Chondrocyte (in vitro differentiated cells): ENCODE measurements at regions not wholly inside any gene's neighbourhood (a gene's known extent, or its start where the extent isn't known, plus 50 kb on each side); places are given as distances from the start of the nearest gene placed in this dataset.

Experiments
- DNase-seq: peaks from one replicate; pipeline ENCODE4 v3.0.0; 2021; ENCODE audit warnings: mixed read lengths, low spot score
- H3K27ac Mint-ChIP-seq: one replicate; pipeline ENCODE4 v1.8.0; 2021; ENCODE audit warnings: mild to moderate bottlenecking, moderate library complexity, mixed read lengths; ENCODE audit not compliant: unreplicated experiment
- H3K27me3 Mint-ChIP-seq: 2 replicates; pipeline ENCODE4 v1.8.0; 2021; ENCODE audit warnings: low read depth, mixed read lengths
- H3K36me3 Mint-ChIP-seq: 2 replicates; pipeline ENCODE4 v1.8.0; 2021; ENCODE audit warnings: low read depth, mixed read lengths
- H3K4me1 Mint-ChIP-seq: 2 replicates; pipeline ENCODE4 v1.8.0; 2021; ENCODE audit warnings: low read depth, mild to moderate bottlenecking, mixed read lengths
- H3K4me3 Mint-ChIP-seq: one replicate; pipeline ENCODE4 v1.8.0; 2021; ENCODE audit warnings: mild to moderate bottlenecking, moderate library complexity, mixed read lengths; ENCODE audit not compliant: unreplicated experiment
- H3K9me3 Mint-ChIP-seq: 2 replicates; pipeline ENCODE4 v1.8.0; 2021; ENCODE audit warnings: low read depth, mixed read lengths
- TF ChIP-seq, protein P1 (sequence below): fragments of 200-600 bp; sonication (generic); IDR thresholded peaks from 2 replicates; pipeline ENCODE4 v1.5.0; 2021; ENCODE audit warnings: antibody characterized with exemption, mild to moderate bottlenecking, moderate library complexity

DNA sequence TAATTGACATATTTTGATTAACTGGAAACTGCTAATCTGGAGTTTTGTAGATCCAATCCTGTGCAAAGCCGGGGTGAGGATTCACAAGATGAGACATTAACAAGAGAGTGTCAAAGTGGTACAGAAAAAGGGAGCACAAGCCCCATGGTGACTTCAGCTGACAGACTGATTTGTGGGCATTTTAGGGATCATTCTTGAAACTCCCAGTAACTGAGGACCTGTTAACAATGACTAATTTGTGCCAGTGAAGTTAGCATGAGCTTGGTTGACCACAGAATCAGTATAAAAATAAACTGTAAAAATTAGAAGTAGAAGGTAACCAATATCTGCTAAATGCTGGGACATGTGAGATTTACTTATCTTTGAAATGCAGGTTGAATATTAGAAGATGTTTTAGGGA is 1578.3 kb downstream of the EFNA5 start:
- no peak overlapping the region for H3K27ac Mint-ChIP-seq
- H3K9me3 Mint-ChIP-seq, result no peaks in the 10 kb centered on the region
- TF ChIP-seq, protein P1, sequence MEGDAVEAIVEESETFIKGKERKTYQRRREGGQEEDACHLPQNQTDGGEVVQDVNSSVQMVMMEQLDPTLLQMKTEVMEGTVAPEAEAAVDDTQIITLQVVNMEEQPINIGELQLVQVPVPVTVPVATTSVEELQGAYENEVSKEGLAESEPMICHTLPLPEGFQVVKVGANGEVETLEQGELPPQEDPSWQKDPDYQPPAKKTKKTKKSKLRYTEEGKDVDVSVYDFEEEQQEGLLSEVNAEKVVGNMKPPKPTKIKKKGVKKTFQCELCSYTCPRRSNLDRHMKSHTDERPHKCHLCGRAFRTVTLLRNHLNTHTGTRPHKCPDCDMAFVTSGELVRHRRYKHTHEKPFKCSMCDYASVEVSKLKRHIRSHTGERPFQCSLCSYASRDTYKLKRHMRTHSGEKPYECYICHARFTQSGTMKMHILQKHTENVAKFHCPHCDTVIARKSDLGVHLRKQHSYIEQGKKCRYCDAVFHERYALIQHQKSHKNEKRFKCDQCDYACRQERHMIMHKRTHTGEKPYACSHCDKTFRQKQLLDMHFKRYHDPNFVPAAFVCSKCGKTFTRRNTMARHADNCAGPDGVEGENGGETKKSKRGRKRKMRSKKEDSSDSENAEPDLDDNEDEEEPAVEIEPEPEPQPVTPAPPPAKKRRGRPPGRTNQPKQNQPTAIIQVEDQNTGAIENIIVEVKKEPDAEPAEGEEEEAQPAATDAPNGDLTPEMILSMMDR, result no peak
- no peaks in the 10 kb centered on the region for H3K27me3 Mint-ChIP-seq
- no peaks in the 10 kb centered on the region for H3K36me3 Mint-ChIP-seq
- peaks cover 16% of the 10 kb centered on the region for H3K4me1 Mint-ChIP-seq
- DNase-seq, result no peak
- no peak overlapping the region for H3K4me3 Mint-ChIP-seq

DNA sequence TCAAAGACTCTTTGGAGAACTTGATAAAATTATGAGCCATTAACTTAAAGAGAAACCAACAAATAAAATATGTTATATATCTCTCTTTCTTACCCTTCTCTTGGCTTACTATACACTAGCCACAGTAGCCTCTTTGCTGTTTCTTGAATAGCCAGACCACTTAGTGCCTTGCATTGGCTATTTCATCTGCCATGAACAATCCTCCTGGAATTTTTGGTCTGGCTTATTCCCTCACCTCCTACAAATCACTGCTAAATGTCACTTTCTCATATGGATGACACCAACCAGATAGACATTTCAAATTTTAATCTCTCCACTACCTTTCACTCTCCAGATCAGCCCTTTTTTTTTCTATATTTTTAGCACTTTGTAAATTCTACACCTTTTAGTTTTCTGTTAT is 1581.7 kb downstream of the EFNA5 start:
- Mint-ChIP-seq H3K27me3 (no peaks in the 10 kb centered on the region), H3K4me1 (peaks cover 4% of the 10 kb centered on the region), H3K9me3 (no peaks in the 10 kb centered on the region), H3K27ac (no peak overlapping the region), H3K36me3 (no peaks in the 10 kb centered on the region), H3K4me3 (no peak overlapping the region)
- no peak for DNase-seq
- TF ChIP-seq, protein P1, result no peak

DNA sequence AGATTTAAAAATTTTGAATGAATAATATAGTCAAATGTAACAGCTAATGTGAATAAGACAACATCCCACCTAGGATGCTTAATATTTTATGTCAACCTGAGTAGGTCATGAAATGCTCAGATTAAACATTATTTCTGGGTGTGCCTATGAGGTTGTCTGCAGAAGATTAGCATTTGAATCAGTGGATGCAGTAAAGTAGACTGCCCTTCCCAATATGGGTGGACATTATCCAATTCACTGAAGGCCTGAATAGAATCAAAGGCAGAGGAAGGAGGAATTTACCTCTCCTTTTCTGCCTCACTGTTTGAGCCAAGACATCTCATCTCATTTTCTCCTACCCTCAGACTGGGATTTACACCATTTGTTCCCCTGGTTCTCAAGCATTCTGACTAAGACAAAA is 1582.3 kb downstream of the EFNA5 start:
- TF ChIP-seq, protein P1, result no peak
- no peaks in the 10 kb centered on the region for H3K27me3 Mint-ChIP-seq
- no peak for DNase-seq
- no peak overlapping the region for H3K27ac Mint-ChIP-seq
- no peaks in the 10 kb centered on the region for H3K9me3 Mint-ChIP-seq
- no peaks in the 10 kb centered on the region for H3K4me1 Mint-ChIP-seq
- H3K36me3 Mint-ChIP-seq, result no peaks in the 10 kb centered on the region
- no peak overlapping the region for H3K4me3 Mint-ChIP-seq

DNA sequence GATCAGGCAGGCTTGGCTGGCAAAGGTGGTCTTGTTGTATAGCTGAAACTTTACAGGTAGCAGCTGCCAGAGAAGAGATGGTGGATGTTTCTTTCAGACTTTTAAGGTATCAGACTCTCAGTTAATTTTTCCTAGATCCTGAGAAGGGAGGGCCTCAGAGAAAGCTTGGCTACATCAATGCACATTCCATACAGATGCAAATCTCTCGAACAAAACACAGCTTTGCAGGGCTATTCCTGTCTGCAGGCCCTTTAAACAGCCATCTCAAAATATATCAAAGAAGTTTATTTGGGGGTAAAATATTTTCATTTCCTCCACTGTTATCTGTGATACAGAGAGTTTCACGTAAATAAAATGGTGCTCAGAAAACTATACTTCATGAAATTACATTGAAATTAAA is 1584.4 kb downstream of the EFNA5 start:
- DNase-seq, result no peak
- Mint-ChIP-seq H3K4me3 (no peak overlapping the region), H3K9me3 (no peaks in the 10 kb centered on the region), H3K36me3 (no peaks in the 10 kb centered on the region), H3K27ac (no peak overlapping the region), H3K27me3 (no peaks in the 10 kb centered on the region), H3K4me1 (no peaks in the 10 kb centered on the region)
- TF ChIP-seq, protein P1, result no peak

DNA sequence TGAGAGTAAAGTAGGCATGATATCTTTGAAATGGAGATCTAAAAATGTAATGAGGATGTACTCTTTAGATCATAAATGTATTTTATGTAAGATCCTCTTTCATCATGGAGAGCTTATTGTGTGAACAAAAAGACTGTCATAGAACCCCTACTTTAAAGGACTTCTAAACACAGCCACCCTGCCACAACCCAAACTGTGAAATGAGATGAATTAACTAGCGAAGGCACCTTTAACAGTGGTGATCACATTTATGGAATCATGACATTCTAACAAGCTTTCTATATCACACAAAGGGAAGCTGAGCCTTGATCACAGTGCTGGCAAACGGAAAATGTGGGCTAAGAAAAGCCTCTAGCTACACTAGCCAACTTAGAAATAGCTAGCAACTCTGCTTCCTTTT is 1585.2 kb downstream of the EFNA5 start:
- Mint-ChIP-seq H3K36me3 (no peaks in the 10 kb centered on the region), H3K27ac (no peak overlapping the region), H3K9me3 (no peaks in the 10 kb centered on the region), H3K4me3 (no peak overlapping the region), H3K27me3 (no peaks in the 10 kb centered on the region), H3K4me1 (no peaks in the 10 kb centered on the region)
- TF ChIP-seq, protein P1, result no peak
- no peak for DNase-seq
